Stimulated activated CD4-positive, alpha-beta T cell treated with anti-CD3 and anti-CD28 coated beads, TNF-alpha, amount 100 ng/mL, for 1 hour (primary cell): ENCODE measurements at regions not wholly inside any gene's neighbourhood (a gene's known extent, or its start where the extent isn't known, plus 50 kb on each side); places are given as distances from the start of the nearest gene placed in this dataset.

Experiments
- DNase-seq, 3 donors: peaks; one replicate each; pipeline ENCODE4 v3.0.0-alpha.2; 2020; ENCODE audit warnings: low read depth in 3 of 3, low spot score in 1 of 3

DNA sequence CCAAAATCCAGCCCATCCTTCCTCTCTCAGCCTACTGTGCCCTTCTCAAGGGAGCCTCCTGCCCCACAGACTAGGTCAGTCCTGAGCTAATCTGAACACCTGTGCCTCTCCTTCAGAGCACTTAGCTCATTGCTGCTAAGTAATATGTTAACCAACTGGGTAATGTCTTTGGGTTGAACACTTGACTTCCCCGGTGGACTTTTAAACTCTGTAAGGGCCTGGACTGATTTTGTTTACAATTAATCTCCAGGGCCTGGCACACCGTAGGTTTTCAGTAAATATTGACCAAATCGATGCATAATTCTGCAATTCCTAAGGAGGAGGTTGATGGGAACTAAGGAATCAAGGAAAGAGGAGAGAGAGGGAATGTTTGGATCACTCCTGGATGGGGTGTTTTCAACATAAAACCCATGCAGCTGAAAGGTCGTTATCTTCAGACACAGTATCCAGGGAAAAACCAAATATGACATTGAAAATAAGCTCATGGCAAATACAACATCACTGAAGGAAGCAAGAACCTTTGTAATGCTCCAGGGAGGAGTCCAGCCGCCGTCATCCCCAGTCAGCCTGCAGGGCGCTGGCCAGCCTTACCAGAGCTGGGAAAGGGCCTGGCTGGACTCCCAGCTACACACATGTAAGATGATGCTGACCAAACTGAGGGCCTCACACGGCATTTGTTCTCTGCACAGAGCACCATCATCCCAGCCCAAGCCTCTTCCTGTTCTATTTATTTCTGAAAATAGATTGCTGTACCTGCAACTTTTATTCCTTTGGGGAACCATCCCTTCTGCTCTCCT is 166.3 kb downstream of the C5orf15 start:
- no peak for DNase-seq

DNA sequence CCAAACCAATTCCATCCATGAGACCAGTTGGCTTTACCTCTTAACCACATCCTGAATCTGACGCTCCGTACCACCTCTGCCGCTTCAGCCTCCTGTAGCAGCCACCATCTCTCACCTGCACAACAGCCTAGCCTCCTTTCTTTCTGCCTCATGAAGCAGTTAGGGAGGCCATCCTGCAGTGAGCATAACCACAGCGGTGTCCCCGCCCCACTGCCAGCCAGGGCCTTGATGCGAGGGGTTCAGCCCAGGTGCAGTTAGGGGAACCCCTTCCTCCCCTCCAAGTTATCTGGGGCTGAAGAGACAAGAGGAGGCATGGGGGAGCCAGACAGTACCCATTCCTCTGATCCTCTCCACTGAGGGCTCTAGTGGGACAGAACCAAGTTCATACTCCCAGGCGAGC is 167.0 kb downstream of the C5orf15 start:
- DNase-seq: no peak

DNA sequence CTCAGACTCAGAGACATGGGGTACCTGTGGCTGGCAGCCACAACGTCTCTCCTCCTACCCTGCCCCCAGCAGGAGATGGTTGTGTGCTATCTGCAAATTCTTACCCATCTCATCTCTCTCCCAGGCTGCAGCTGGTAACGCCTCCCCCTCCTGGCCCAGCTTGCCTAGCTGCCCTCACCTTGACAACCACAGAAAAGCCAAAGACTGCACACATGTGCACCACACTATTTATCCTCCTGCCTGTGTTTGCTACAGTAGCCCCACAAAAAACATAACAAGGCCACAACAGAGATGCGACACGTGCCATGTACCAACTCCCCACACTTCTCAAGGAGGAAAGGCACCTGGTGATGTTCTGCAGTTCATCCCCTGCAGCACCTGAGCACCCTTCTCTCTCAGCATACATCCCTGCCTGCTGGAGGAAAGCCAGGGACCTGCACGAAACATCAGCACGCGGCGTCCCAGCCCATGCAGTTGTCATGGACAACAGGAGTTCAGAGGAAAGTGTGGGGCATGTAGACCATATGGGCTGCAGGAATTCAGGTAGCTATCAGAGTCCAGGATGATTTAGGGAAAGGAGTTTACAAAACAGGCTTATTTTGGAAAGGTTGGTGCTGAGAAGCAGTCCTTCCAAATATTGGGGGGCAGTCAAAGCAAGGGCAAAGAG is 168.7 kb downstream of the C5orf15 start:
- no peak for DNase-seq

DNA sequence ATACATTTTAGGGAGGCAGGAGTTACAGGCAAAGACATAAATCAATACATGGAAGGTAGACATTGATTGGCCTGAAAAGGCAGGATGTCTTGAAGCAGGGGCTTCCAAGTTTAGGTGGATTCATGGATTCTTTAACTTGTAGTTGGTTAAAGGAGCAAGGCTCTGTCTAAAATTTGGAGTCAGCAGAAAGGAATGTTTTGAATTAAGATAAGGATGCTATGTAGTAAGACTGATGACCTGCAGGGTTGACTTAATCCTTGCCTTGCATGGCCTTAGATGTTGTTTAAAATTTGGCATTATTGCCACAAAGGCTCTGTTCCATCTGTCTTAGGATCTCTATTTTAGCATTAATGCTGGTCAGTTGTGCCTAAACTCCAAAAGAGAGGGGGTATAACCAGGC is 171.3 kb downstream of the C5orf15 start:
- no peak for DNase-seq

DNA sequence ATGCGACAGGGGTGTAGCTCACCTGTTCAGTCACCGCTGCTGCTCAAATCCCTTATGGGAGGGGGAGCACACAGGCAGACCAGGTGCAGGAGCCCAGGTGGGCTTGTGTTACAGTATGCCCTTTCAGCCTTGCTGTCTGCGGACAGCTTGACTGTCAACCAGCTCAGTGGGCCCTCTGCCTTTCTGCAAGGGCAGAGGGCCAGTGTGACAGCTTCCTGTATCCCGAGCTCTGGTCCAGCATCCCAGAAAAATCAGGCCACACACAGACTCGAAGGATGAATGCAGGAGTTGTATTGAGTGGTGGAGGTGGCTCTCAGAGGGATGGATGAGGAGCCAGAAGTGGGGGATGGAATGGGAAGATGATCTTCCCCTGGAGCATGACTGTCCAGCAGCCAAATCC is 172.2 kb downstream of the C5orf15 start:
- no peak for DNase-seq

DNA sequence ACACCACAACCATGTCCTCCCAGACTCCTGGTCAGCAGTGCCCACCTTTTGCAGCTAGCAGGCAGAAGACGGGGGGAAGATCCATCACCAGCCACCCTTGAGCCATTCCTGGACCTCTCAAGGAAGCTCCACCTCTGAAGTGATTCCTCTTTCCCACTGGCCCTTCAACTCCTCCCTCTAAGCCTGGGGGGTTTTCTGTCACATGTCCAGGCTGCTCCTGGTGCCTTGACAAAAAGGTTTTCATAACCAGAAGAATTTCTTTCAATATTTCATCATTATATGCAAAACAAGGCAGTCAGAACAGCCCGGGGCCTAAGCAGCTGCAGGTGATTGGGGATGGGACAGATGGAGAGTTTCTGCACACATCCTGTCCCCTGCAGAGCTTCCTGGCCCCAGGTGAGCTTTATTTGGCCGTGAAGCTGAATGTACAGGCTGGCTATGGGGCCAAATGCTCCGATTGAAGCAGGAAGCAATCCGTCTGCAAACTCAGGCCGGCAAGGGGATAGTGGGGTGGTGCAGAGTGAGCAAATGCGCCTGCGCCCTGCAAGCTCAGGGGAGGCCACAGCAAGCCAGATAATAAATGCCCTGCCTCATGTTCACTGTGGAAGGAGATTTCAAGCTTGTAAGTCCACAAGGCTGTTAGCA is 173.5 kb downstream of the C5orf15 start:
- DNase-seq: no peak

DNA sequence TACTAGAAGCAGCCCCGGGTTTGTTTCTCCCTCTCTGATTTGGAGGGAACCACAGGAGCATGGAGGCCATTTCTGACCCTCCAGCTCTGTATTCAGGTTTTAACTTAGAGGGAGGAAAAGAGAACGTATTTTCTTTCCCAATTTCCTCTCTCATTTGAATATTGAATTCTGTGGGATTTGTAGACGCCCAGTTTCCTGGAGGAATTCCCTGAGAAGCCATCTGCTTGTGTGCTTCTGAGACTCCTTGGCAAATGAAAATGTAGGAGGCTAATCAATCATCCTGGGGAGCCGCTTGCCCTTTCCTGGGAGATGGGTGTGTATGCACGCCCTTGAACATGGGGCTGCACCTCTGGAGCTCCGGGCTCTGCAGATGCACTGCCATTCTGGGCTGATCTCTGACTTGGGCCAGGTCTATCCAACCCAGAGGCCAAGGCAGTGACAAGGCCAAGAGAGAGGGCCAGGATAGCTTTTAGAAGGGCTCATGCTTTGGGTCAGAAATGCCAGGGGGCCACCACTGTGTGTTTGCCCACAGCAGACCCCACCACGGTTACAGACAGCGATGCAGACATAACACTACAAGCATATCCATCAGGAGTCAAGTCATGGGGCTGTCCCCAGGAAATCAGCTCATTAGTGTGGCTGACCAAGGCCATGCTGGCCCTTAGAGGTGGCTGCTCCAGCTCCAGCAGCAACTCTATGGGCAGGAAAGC is 174.5 kb downstream of the C5orf15 start:
- no peak for DNase-seq

DNA sequence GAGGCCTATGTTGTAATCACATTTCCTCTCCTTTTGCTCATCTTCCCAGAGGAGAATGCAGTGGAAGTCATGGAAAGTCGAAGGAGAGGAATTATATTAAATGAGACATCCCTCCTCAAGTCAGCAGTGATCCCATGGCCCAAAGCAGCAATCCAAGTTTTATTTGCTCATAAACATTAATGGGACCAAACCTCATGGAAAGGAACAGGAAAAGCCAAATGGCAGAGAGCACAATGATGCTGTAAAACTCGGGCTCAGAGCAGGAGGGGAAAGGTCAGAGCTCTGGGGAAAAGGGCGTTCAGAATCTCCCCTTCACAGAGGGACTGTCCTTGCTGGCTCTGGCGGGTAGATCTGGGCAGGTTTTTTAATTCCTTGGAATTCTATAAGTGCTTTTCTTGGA is 175.8 kb downstream of the C5orf15 start:
- DNase-seq: no peak

DNA sequence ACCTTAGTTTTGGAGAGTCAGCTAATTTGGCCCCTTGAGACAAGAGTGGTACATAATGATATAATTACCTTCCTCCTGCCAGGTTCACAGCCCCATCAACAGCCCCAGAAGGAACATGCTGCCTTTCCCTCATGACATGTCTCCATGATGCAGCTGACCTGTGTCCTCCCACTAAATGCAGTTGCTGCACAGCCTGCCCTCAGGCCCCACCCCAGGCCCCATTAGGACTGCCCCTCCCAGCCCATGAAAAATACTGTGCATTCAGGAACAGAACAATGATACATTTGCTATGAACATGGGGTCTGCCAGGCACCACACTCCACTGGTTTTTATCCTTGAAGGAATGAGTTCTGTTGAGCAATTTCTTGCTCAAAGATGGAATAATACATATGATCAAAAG is 176.4 kb downstream of the C5orf15 start:
- DNase-seq: no peak

DNA sequence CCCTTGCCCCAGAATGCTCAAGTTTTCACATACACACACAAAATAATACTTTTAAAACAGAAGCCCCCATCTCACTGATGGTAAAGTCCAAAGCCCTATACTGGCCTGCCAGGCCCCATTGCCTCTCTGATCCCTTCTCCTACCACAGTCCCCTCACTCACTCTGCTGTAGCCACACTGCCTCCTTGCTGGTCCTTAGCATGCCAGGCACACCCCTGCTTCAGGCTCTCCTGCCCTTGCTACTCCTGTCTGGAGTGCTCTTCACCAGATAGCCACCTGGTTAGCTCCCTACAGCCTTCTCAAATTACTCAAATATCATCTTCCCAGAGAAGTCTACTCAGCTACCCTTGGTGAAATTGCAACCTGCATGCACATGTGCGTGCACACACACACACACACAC is 177.5 kb downstream of the C5orf15 start:
- no peak for DNase-seq

DNA sequence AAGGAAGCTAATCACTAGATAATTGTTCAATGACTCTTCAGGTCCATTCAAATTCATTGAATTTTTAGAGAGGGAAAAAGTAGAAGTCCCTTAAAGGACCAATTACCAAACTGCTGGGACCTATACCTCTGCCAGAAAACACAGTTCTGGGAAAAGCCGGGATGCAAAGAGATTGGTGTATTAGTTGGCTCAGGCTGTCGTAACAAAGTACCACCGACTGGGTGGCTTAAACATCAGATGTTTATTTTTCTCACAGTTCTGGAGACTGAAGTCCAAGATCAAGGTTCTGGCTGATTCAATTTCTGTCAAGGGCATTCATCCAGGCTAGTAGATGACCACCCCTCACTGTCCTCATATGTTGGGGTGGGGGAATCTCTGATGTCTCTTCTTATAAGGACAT is 177.1 kb upstream of the FSTL4 start:
- DNase-seq: no peak

DNA sequence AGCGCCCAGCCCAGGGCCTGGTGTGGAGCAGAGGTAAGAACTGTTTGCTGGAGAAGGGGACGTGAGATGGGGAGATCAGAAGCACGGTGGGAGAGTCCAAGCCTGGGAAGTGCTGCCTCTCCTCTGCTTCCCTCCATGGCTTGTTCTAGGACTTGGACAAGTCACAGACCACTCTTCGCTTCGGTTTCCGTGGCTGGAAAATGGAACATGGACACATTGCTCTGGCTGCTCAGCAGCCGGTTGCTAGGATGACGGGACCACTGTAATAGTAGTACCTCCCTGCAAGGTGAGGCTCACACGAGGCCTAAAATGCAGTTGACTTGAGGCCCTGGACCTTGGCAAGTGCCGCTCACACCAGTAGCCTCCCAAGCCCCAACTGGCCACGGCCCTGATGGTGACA is 175.8 kb upstream of the FSTL4 start:
- no peak for DNase-seq

DNA sequence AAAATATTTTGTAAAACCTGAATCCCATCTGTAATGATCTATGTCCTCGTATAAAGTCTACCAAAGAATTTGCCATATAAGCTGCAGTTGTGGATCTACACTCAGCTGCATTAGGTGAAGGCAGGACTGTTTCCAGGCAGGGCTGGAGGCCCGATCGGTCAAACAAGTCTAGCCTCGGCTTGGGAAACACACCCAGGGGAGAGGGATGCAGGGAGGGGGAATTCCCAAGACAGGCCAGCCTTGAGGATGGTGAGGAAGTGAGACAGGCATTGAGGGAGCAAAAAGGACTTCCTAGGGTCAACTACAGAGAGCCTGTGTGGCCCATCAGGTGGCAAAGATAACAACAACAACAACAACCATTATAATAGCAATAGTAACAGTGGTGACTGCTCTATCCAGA is 174.1 kb upstream of the FSTL4 start:
- DNase-seq: no peak

DNA sequence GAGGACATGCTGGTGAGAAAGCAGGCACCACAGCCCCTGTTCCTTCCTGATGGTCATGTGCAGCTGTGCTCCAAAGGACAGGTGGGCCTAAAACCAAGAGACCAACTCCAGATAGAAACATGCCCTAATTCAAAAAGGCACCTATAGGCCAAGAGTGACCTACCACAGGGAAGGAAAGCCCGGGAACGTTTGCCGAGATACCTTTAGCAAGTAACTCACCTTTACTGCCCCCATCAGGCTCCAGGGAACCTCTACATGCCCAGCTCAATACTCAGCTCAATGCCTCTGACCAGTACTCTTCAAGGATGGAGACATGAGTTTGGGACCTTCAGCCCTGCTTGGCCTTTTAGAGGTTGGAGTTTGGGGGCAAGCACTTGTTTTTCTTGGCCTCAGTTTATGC is 172.8 kb upstream of the FSTL4 start:
- DNase-seq: no peak

DNA sequence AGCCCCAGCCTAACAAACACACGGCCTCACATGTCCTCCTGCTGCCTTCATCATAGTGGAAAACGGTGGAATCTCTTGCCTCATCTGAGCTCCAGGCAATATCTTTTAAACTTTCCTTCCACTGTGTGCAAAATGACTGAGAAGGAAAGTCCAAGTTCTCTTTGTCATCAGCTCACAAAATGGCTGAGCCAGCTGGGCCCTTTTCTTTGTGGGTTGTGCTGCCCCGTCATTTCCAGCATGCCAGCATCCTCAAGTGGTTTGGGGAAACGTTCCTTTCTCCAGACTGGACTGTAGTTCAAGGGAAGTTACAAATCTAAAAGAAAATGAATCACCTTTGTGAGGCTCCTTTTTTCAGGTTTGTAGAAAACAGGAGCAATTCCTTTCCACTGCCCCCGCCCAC is 171.1 kb upstream of the FSTL4 start:
- DNase-seq: no peak

DNA sequence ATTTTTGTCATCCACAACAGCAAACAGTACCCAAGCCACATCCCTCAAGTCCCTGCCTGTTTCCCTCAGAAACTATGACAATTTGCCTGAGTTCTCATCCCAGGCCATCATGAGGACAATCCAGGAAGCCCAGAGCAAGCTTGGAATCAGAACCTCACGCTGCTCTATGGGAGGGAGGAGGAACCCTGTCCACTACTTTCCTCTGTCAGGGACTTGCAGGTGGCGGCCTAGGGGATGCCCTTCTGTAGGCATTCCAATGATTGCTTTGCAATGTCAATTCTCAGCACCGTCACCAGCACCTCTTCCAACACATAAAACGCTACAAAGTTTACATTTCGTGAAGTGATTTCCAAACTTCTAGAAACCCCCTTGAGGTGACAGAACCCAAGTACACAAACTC is 170.4 kb upstream of the FSTL4 start:
- DNase-seq: no peak

DNA sequence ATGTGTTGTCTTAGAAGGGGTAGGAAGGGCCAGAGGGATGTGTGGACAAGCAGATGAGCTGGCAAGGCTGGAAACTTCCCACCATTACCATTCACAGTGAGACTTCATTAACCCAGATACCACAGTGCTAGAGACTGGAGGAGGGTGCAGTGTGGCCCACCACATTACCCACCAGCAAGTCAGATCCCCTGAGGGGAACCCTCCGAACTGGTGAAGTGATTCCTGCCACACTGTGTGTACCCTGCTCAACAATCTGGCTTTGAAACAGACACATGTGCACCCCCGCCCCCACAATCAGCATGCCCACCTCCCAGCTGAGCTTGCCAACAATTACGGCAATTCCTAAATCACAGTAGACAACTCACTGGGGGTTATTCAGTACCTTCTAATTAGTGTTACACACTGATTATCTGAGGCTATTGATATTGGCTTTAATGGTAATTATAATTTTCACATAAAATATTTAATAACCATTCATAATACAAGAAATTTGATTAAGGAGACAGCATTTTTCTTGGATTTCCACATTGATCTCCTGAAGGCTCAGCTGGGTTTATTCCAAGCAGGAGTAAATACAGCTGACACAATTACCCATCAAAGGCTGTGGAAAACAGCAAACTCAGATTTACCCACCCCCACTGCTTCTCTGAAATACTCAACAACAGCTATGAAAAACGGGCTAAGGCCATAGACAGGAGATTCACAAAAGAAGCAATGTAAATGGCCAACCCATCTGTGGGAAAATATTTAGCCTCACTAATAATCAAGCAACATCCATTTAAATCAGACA is 169.3 kb upstream of the FSTL4 start:
- no peak for DNase-seq

DNA sequence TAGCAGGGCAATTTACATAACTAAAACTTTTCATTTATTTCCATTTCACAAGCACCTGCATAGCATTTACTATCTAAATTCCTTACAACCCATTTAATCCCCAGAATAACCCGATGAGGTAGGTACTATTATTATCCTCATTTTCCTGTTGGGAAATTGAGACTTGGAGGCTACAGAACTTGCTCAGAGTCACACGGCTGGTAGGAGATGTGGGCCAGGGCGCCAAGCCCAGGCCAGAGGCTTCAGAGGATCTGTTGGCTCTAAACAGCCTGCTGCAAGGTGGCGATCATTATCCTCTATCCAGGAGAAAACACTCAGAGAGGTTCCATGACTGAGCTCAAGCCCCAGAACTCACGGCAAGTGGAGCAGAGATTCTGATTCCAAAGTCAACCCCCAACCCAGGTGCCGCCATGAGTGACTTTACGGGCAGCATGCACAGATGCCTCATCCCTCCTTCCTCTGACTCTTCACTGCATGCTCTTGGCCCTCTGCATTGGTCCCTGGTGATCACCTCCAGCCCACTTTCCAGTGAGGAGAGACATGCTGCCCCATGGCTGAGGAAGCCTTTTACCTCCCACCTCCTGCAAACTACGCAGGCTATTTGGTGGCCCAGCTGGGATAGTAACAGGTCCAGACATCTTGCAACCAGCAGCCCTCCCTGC is 168.4 kb upstream of the FSTL4 start:
- no peak for DNase-seq

DNA sequence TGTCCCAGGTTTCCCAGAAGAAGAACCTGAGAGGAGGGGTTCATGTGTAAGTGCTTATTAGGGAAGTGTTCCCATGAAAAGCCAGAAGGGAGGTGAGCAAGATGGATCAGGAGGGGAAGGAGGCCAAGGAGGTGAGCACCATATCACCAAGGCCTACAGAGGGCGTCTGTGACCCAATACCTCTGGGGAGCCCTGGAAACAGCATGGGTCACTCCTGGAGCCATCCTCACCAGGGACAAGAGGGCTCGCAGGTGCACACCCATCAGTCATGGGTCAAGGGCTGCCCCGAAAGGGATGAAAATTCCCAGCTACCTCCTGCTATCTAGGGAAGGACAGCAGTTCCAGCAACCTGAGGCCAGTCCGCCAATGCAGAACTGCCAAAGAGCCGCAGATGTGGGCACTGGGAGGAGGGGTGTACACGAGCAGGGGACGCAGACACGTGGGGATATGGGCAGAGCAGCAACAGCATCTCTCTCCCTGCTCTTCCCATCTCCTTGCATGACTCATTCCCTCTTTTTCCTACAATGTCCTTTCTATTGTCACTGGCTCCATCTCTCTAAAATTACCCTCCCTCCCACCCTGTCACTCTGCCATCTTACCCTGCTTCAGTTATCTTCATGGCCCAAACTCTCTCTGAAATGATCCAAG is 167.6 kb upstream of the FSTL4 start:
- DNase-seq: no peak

DNA sequence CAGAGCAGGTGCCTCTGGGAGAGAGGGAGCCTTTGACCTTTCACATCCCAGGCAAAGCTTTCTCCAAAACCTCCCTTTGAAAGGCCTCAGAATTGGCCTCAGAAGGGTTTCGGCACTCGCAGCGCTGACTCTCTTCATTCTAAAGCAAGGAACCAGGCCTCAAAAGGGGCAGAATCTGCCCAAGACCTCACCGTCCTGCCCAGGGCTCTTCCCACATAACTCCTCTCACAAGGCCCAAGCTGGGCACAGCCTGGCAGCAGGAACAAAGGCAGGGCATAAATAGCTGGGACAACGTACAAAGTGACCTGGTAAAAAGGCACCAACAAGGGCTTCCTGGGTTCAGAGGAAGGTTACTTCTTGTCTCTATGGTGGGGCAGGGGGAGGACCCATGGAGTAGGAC is 166.3 kb upstream of the FSTL4 start:
- no peak for DNase-seq
